Ovary (tissue), 3 donors: ENCODE measurements at regions not wholly inside any gene's neighbourhood (a gene's known extent, or its start where the extent isn't known, plus 50 kb on each side); places are given as distances from the start of the nearest gene placed in this dataset.

Source experiments
- POLR2A ChIP-seq: fragments of 450-650 bp; IDR thresholded peaks from one replicate; pipeline ENCODE4 v1.6.1; 2017; ENCODE audit warnings: antibody characterized with exemption, mild to moderate bottlenecking, moderate library complexity
- TF ChIP-seq, protein P1 (sequence below), 3 donors: fragments of 450-650 bp in 2 of 3; fragments of 200-600 bp in 1 of 3; IDR thresholded peaks; one replicate each; pipeline versions ENCODE4 v1.5.1 to v1.8.0; 2016 to 2022; ENCODE audit warnings: antibody characterized with exemption in 3 of 3, mild to moderate bottlenecking in 1 of 3
- donor health status: DM: no; HTN: no; CAD: no.

DNA sequence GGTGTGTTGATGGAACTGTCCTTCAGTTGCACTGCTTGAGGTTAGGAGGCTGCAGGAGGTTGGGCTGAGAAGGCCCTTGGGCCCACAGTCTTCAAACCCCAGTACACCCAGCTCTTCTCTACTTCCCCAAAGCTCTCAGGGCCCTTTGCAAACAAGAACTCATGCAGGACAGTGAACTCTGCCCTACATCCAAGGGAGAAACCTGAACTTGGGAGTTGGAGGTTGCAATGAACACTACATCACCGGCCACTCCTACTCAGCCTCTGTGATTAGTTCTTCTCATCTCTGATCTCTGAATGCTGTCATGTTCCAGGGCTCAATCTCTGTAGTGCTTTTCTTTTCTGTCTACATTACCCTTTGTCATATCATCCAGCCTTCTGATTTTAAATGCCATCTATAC lies 148.5 kb upstream of the PDE7B start:
- TF ChIP-seq POLR2A = no peak
- TF ChIP-seq, protein P1, sequence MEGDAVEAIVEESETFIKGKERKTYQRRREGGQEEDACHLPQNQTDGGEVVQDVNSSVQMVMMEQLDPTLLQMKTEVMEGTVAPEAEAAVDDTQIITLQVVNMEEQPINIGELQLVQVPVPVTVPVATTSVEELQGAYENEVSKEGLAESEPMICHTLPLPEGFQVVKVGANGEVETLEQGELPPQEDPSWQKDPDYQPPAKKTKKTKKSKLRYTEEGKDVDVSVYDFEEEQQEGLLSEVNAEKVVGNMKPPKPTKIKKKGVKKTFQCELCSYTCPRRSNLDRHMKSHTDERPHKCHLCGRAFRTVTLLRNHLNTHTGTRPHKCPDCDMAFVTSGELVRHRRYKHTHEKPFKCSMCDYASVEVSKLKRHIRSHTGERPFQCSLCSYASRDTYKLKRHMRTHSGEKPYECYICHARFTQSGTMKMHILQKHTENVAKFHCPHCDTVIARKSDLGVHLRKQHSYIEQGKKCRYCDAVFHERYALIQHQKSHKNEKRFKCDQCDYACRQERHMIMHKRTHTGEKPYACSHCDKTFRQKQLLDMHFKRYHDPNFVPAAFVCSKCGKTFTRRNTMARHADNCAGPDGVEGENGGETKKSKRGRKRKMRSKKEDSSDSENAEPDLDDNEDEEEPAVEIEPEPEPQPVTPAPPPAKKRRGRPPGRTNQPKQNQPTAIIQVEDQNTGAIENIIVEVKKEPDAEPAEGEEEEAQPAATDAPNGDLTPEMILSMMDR (IDR thresholded peaks at IDR 0.05) = no peak
